PFSK-1 (cell line): ENCODE measurements at regions not wholly inside any gene's neighbourhood (a gene's known extent, or its start where the extent isn't known, plus 50 kb on each side); places are given as distances from the start of the nearest gene placed in this dataset.

Experiments used
- POLR2AphosphoS5 ChIP-seq: IDR thresholded peaks from 2 replicates; pipeline ENCODE4 v1.6.1; 2012; ENCODE audit warnings: low read depth, mild to moderate bottlenecking, control low read depth, low read length, moderate library complexity
- SIN3A ChIP-seq: IDR thresholded peaks from 2 replicates; pipeline ENCODE4 v1.6.1; 2012; ENCODE audit warnings: mild to moderate bottlenecking, low read length, moderate library complexity, borderline replicate concordance; ENCODE audit not compliant: insufficient read depth
- TAF1 ChIP-seq: IDR thresholded peaks from 2 replicates; pipeline ENCODE4 v1.6.1; 2012; ENCODE audit warnings: low read length, control low read depth, borderline replicate concordance; ENCODE audit not compliant: insufficient read depth

DNA sequence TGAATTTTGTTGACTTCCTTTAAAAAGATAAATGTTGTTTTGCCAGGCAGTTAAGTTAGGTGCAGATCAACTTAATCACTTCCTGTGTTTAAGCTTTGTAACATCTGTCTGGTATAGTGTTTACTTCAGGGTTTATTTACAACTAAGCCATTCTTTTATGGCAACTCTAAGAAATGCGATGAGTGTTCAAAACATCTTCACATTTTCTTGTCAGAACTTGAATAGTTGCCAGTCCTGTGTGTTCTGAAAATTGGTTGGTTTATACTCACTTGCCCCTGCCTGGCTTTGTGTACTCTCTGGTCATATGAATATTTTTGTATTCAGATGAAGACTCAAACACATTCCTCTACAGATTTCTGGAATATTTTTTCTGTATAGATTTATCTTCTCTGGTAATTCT, 327.2 kb downstream of the MDFIC start:
- TF ChIP-seq TAF1 (no peak), SIN3A (no peak), POLR2AphosphoS5 (no peak)
